SK-N-DZ (cell line): ENCODE measurements at regions not wholly inside any gene's neighbourhood (a gene's known extent, or its start where the extent isn't known, plus 50 kb on each side); places are given as distances from the start of the nearest gene placed in this dataset.

Source experiments
- DNase-seq: peaks from one replicate; pipeline ENCODE4 v3.0.0-alpha.2; 2015; ENCODE audit warnings: low spot score

- DNase-seq = no peak
These were observed 664.2 kb upstream of the SLC10A2 start for GRCh38 chr13:103730407-103730806.

DNA sequence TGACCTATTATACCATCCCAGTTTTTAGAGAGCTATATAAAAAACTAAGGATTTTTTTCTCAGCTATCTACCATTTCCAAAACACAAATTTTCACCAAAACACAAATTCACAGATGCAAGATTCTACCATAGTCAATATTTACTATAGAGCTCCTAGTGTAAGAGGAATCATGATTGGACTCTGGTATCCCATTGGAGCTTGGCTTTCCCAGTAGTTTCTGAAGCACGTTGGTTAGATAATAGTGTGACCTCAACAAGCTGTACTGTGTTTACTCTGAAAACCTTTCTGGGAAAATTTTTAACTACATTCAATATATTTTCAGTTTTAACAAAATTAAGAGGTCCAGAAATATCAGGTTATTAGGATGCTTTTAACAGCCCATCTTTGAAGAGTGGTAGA, 660.6 kb upstream of the SLC10A2 start:
- no peak for DNase-seq

DNA sequence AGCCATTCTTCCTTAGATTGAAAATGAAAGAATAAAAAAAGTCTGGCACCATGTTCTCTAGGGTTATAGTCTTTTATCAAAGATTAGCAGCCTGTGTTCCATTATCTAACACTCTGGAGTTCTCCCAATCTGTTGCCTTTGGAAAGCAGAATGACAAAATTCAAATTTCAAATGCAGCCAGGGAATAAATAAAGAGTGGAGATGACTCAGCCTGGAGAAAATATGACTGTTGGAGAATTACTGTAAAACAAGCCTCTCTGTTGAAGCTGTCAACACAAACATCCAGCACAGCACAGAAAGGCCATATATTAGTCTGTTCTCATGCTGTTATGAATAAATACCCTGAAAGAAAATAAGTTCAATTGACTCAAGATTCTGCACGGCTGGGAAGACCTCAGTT, 650.5 kb upstream of the SLC10A2 start:
- no peak for DNase-seq

GRCh38 chr13:103715335-103715734, 649.1 kb upstream of the SLC10A2 start:
- DNase-seq = no peak

DNA sequence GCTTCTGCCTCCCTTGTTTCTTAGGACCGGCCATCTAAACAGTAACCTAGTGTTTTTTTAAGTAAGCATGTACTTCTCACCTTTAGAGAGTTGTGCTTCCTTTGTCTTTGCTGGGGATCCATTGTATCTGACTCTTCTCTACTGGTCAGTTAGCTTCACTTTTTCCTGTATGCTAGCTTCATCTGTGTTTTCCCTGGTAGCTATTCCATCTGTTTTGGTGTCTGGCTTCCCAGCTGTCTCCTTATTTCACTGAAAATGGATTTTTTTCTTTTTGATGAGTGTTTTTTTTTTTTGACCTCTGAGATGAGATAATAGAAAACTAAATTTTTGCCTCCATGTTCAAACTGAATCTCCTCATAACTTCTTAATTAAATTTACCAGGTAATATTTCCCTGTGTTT, 637.0 kb upstream of the SLC10A2 start:
- no peak for DNase-seq

- DNase-seq = no peak
These were observed 631.8 kb upstream of the SLC10A2 start for GRCh38 chr13:103698000-103698399.

DNA sequence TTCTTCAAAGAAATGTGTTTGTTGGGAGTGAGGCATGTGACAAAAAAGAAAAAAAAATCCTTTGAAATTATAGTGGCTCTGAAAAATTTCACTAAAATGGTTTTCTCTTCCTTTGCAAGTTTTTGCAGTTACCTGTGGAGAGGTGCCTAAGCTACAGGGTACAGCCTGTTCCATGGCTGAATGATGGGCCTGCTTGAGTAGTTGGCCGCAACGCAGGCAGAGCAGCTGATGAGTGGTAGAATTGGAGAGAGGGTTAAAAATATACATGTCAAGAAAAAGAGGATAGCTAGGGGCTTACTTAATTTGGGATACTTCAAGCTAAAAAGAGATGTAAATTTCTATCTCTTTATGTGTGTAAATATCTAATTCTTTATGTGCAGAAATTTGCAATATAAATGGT, 629.1 kb upstream of the SLC10A2 start:
- DNase-seq = no peak

DNA sequence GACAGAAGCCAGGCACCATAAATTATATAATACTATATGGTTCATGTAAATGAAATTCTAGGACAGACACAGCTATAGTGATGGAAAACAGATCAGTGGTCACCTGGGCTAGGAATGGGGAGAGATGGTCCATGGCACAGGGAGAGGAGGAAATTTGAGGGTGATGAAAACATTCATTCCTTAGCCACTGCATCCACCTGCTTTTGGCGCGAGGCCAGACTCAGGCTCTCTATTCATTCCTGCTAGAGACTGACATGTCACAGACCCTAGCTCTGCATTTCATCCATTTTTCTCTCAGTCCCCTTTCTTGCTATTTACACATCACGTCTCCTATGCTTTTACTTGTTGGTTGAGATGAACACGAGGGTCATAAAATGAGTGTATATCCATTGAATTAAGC, 628.3 kb upstream of the SLC10A2 start:
- DNase-seq = peak; percentile 98

DNA sequence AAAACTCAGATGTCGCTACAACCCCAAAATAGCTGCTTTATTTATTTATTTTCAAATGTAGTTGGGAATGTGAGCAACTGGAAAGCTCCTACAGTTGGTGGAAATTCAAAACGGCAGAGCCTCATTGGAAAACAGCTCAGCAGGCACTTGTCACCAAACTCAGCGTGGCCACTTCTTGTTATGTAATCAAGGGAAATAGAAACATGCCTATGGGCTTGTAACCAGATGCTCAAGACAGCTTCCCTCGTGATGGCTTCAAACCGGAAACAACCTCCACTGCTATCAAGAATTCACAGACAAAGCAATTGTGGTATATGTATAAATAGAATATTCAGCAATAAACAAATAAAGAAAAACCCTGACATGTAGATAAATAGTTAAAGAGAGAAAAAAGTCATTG, 627.8 kb upstream of the SLC10A2 start:
- peak; percentile 94 for DNase-seq

DNA sequence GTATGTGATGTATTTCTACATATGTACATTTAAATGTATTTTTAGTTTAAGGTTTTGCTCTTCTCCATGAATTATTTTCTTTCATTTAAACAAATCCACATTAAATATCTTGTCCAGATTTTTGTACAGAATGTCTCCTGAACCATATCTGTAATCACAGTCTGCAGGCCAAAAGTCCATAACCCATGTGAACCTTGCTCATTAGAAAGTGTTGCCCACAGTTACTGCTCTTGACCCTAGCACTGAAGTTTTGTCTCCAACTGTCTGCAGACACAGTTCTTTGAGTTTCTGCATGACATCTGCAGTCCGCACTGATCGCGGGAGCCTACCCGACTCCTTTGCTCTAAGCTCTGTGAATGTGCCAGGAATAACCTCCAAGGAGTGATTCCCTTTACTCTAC, 626.2 kb upstream of the SLC10A2 start:
- DNase-seq = no peak

DNA sequence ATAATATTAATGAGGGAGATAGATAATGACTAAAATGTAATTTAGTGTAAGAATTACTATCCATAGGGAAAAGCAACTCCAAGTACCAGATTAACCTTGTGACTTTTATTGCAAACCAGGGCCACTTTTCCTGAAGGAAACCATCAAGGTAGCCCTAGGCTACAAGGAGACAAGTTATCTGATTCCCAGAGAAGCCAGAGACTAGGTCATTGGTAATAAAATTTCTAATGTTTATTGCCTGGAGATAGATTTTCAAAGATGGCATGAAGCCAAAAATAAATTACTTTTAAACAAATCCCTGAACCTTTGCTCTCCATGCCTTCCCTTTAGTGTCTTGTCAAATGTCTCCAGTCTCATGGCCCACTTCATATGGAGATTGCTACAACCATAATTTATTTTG, 610.1 kb upstream of the SLC10A2 start:
- DNase-seq = no peak

GRCh38 chr13:103671547-103671946, 605.3 kb upstream of the SLC10A2 start:
- DNase-seq = no peak

DNA sequence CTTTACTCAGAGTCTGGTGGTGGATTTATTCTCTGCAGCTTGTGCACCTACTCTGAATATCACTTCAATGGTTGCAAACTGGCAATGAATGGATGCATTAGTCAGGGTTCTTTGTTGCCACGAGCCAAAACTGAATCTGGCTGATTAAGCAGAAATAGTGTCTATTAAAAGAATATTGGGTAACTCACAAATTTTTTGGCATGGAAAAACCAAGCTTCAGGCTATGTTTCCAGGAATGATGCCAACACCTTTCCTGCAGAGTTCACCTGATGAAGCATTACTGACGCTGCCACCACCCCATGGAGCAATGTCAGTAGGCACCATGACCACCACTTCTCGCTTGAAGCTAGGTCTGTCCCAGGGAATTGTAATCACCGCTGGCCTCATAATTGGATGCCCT, 597.8 kb upstream of the SLC10A2 start:
- DNase-seq = no peak

DNA sequence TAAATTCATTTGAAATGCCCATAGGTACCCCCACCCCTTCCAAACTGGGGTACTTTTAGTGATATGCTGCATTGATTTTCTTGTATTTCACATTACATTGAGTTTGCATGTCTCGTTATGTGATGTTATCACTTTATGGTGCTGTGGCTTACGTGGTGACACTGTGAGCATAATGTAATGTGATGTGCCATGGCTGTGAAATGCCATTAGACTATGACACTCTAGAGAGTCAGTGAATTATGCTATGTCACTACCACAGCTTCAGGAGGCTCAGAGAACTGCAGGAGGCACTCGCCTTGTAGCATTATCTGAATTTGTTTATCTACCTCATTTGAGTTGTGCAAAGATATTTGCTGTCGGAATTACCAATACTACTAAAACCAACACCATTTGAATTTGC, 590.1 kb upstream of the SLC10A2 start:
- DNase-seq = peak; percentile 41

GRCh38 chr13:103640606-103641005, 574.4 kb upstream of the SLC10A2 start:
- no peak for DNase-seq

DNA sequence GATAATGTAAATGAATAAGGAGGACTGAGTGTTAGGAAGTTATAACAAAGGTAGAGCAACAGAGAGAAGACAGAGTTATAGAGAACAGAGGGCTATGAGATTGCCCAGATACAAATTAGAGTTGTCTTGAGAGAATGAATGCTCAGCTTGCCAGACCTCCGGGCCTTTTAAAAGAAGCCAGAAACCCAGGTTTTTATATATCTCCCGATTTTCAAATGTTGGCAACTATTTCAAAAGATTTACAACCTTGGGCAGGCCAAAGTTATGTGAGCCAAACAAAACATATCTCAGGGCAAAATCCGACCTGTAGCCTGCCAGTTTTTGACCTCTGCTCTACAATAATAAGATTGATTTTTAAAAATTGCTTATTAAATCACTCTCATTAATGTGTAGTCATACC, 573.1 kb upstream of the SLC10A2 start:
- DNase-seq = no peak

DNA sequence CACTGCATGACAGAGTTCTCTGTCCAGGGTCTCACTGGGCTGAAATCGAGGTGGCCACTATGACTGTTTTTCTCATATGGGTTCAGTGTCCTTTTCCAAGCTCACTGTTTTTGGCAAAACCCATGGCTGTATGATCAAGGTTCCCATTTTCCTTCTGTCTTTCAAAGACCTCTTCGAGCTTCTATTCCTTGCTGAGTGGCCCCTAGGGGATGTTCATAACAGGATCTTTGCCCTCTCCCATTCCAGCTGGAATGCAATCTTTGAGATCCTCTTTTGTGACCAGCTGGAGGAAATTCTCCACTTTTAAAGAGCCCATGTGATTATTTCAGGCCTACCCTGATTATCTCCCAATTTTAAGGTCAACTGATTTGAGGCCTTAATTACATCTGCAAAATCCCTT, 572.5 kb upstream of the SLC10A2 start:
- DNase-seq = no peak

GRCh38 chr13:103634066-103634465, 567.8 kb upstream of the SLC10A2 start:
- DNase-seq = no peak

DNA sequence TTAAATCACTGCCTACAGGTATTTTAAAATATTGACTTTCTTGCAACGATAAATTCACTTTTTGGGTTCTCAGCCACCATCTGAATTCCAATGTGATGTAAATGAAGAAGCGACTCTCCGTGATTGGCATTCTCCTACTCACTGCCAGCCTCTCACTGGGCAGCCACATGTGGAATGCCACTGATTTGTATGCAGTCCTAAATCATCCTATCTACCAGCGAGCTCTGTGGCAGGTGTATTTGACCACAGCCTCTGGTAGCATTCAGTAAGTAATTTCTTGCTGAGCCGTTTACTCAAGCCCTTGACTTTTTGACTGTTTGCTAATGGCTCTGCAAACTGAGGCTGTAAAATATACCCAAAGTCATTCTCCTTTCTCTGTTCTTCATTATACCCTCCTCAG, 559.0 kb upstream of the SLC10A2 start:
- no peak for DNase-seq

DNA sequence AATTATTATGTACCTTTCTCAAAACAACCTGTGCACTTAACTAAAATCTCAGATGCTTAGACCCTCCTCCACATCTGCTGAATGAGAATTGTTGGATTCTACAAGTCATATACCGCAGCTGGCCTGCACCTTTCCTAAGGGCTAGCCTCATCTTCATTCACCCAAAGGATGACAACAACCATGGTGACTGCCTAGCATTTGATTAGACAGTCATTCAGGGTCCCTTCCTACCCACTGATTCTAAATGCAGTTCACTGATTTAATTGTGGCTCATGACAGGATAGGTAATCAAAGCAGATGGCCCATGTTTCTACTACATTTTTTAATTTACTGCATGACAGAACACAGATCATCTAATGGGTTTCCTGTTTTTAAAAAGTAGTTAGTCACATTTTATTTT, 551.9 kb upstream of the SLC10A2 start:
- DNase-seq = peak; percentile 84

DNA sequence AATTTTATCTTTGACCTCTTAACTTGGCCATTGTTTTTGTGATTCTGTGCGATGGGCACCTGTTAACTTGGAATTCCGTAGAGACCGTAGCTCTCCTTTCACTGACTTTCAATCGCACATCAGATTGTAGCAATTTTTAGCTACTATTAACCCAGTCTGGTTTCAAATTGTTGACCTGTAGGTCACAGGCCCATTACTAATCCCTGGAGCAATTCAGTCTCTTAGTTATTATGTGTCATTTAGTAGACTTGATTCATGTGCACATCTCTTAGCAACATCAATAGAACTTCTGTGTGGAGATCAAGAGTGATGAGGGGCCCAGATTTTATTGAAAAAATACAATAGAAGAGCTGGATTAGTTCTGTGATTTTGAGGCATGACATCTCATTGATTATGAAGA, 549.6 kb upstream of the SLC10A2 start:
- peak; percentile 22 for DNase-seq

GRCh38 chr13:103614761-103615160, 548.5 kb upstream of the SLC10A2 start:
- no peak for DNase-seq

GRCh38 chr13:103607995-103608394, 541.8 kb upstream of the SLC10A2 start:
- DNase-seq = no peak

DNA sequence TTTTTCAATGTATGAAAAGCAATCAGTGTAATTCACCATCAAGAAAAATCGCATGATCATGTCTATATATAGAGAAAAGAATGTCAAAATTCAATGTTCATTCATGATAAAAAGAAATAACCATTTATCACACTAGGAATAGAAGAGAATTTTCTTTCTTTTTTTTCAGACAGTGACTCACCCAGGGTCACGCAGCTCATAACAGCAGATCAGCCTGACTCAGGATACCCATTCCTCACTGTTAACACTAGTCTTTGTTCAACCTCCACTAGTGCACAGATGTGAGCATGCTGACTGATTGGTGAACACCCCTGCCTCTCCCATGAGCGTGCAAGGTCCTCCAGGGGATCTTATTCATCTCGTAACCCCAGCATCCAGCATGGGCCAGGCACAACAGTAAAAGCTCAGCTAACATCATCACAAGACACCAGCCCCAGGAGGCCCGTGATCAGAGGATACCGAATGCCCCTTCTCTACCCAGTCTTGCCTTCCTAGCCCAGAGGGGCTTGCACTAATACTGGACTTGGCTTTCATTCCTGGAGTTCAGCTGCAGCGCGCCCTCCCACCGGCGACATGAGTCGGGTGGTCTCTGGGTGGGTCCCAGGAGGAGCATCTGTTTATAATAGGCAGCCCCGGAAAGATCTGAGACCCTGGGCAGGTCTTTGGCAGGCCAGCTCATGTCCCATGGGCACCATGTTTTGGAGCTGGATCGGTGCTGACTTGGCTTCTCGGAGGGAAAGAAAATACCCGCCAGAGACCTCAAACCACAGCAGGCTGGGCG, 539.5 kb upstream of the SLC10A2 start:
- DNase-seq = no peak
